DMS153 (cell line): ENCODE measurements at regions not wholly inside any gene's neighbourhood (a gene's known extent, or its start where the extent isn't known, plus 50 kb on each side); places are given as distances from the start of the nearest gene placed in this dataset.
"Not testable (repeated sequence)": the region's sequence is repeated elsewhere in the genome, so short reads cannot be mapped to it uniquely, and the experiment has no call there.

Experiments used
- DNase-seq: peaks from one replicate; lab custom pipeline; 2025; lab: John Stamatoyannopoulos, UW

GRCh38 chr5:98205691-98206461, 567.6 kb upstream of the RGMB start:
- DNase-seq = no peak

- DNase-seq = no peak
Measured at GRCh38 chr5:98206566-98206965, 566.9 kb upstream of the RGMB start.

- DNase-seq = no peak
Measured at GRCh38 chr5:98209418-98209817, 564.0 kb upstream of the RGMB start.

GRCh38 chr5:98214240-98215051, 559.0 kb upstream of the RGMB start:
- no peak for DNase-seq

- DNase-seq = no peak
Measured at GRCh38 chr5:98217138-98217537, 556.3 kb upstream of the RGMB start.

- no peak for DNase-seq
Measured at GRCh38 chr5:98218838-98219237, 554.6 kb upstream of the RGMB start.

- DNase-seq = no peak
Measured at GRCh38 chr5:98227489-98227888, 546.0 kb upstream of the RGMB start.

GRCh38 chr5:98231089-98231488, 542.4 kb upstream of the RGMB start:
- no peak for DNase-seq

GRCh38 chr5:98237794-98238193, 535.7 kb upstream of the RGMB start:
- not testable (repeated sequence) for DNase-seq

GRCh38 chr5:98243972-98244371, 529.5 kb upstream of the RGMB start:
- no peak for DNase-seq

GRCh38 chr5:98248949-98249348, 524.5 kb upstream of the RGMB start:
- DNase-seq = no peak

- no peak for DNase-seq
Measured at GRCh38 chr5:98258939-98259338, 514.5 kb upstream of the RGMB start.

- DNase-seq = no peak
Measured at GRCh38 chr5:98259595-98259994, 513.9 kb upstream of the RGMB start.

- DNase-seq = no peak
Measured at GRCh38 chr5:98263084-98263483, 510.4 kb upstream of the RGMB start.

GRCh38 chr5:98268162-98268860, 505.2 kb upstream of the RGMB start:
- DNase-seq = no peak

GRCh38 chr5:98275980-98276379, 497.5 kb upstream of the RGMB start:
- DNase-seq = no peak

GRCh38 chr5:98282521-98282920, 490.9 kb upstream of the RGMB start:
- DNase-seq = no peak

GRCh38 chr5:98292496-98292895, 481.0 kb upstream of the RGMB start:
- no peak for DNase-seq

- DNase-seq = no peak
Measured at GRCh38 chr5:98296426-98296825, 477.0 kb upstream of the RGMB start.

GRCh38 chr5:98299435-98299834, 474.0 kb upstream of the RGMB start:
- no peak for DNase-seq

- no peak for DNase-seq
Measured at GRCh38 chr5:98301547-98301946, 471.9 kb upstream of the RGMB start.

- no peak for DNase-seq
Measured at GRCh38 chr5:98307811-98308210, 465.7 kb upstream of the RGMB start.

- DNase-seq = no peak
Measured at GRCh38 chr5:98308231-98308630, 465.2 kb upstream of the RGMB start.
